DND-41 (cell line): ENCODE measurements at regions not wholly inside any gene's neighbourhood (a gene's known extent, or its start where the extent isn't known, plus 50 kb on each side); places are given as distances from the start of the nearest gene placed in this dataset.

ENCODE experiments used
- ATAC-seq: fragments of 200-7000 bp; cut with Tn5 transposase; 3 replicates; pipeline ENCODE4 v1.9.1; 2021; ENCODE audit warnings: low read depth; ENCODE audit not compliant: insufficient read depth
- DNase-seq: peaks from one replicate; pipeline ENCODE4 v3.0.0-alpha.2; 2020
- H2AFZ ChIP-seq: 2 replicates; pipeline ENCODE4 v1.6.0; 2012; ENCODE audit warnings: low read depth, low read length
- H3K27ac ChIP-seq: 2 replicates; pipeline ENCODE4 v1.5.1; 2012; ENCODE audit warnings: low read length, inconsistent platforms
- H3K27me3 ChIP-seq: fragments of 200-600 bp; sonication (generic); 2 replicates; pipeline ENCODE4 v1.6.0; 2012; ENCODE audit warnings: low read length, mild to moderate bottlenecking, inconsistent platforms; ENCODE audit not compliant: insufficient read depth, poor library complexity
- H3K36me3 ChIP-seq: 2 replicates; pipeline ENCODE4 v1.5.1; 2012; ENCODE audit warnings: low read length, inconsistent platforms; ENCODE audit not compliant: insufficient read depth
- H3K4me1 ChIP-seq: 2 replicates; pipeline ENCODE4 v1.5.1; 2012; ENCODE audit warnings: mild to moderate bottlenecking, low read length; ENCODE audit not compliant: insufficient read depth
- H3K4me2 ChIP-seq: 2 replicates; pipeline ENCODE4 v1.6.0; 2012; ENCODE audit warnings: mild to moderate bottlenecking, moderate library complexity, low read length, inconsistent platforms; ENCODE audit not compliant: insufficient read depth
- H3K4me3 ChIP-seq, 2 experiments: fragments of 200-600 bp in 1 of 2; shearing (Covaris generic) in 1 of 2; 2 replicates each; pipeline ENCODE4 v1.5.1; 2012 to 2016; ENCODE audit warnings: inconsistent platforms in 2 of 2, low read length in 2 of 2, mild to moderate bottlenecking in 2 of 2, low read depth in 1 of 2, moderate library complexity in 1 of 2
- H3K79me2 ChIP-seq: 2 replicates; pipeline ENCODE4 v1.6.0; 2012; ENCODE audit warnings: low read length, inconsistent platforms; ENCODE audit not compliant: insufficient read depth
- H3K9ac ChIP-seq: 2 replicates; pipeline ENCODE4 v1.6.0; 2012; ENCODE audit warnings: low read depth, mild to moderate bottlenecking, inconsistent platforms, low read length, moderate library complexity
- H3K9me3 ChIP-seq: 2 replicates; pipeline ENCODE4 v1.5.1; 2012; ENCODE audit warnings: low read length, moderate library complexity, mild to moderate bottlenecking, inconsistent platforms; ENCODE audit not compliant: insufficient read depth, severe bottlenecking
- H4K20me1 ChIP-seq: 2 replicates; pipeline ENCODE4 v1.6.0; 2012; ENCODE audit warnings: low read length; ENCODE audit not compliant: insufficient read depth
- EZH2 ChIP-seq: IDR thresholded peaks from 3 replicates; pipeline ENCODE4 v1.6.1; 2012; ENCODE audit warnings: borderline replicate concordance, low read depth, mild to moderate bottlenecking, moderate library complexity, low read length, inconsistent platforms; ENCODE audit not compliant: severe bottlenecking
- TF ChIP-seq, protein P1 (sequence below): IDR thresholded peaks from 2 replicates; pipeline ENCODE4 v1.5.1; 2012; ENCODE audit warnings: borderline replicate concordance, low read length, moderate library complexity, mild to moderate bottlenecking; ENCODE audit not compliant: poor library complexity, severe bottlenecking; ENCODE audit errors: extremely low read depth

- Histone ChIP-seq H2AFZ (no peak overlapping the region), H3K9ac (no peak overlapping the region), H4K20me1 (no peaks in the 10 kb centered on the region), H3K79me2 (no peaks in the 10 kb centered on the region), H3K4me3 (no peak overlapping the region), H3K4me1 (no peaks in the 10 kb centered on the region), H3K27ac (no peak overlapping the region), H3K27me3 (no peaks in the 10 kb centered on the region), H3K9me3 (no peaks in the 10 kb centered on the region), H3K36me3 (no peaks in the 10 kb centered on the region), H3K4me2 (no peak overlapping the region)
- TF ChIP-seq, protein P1, sequence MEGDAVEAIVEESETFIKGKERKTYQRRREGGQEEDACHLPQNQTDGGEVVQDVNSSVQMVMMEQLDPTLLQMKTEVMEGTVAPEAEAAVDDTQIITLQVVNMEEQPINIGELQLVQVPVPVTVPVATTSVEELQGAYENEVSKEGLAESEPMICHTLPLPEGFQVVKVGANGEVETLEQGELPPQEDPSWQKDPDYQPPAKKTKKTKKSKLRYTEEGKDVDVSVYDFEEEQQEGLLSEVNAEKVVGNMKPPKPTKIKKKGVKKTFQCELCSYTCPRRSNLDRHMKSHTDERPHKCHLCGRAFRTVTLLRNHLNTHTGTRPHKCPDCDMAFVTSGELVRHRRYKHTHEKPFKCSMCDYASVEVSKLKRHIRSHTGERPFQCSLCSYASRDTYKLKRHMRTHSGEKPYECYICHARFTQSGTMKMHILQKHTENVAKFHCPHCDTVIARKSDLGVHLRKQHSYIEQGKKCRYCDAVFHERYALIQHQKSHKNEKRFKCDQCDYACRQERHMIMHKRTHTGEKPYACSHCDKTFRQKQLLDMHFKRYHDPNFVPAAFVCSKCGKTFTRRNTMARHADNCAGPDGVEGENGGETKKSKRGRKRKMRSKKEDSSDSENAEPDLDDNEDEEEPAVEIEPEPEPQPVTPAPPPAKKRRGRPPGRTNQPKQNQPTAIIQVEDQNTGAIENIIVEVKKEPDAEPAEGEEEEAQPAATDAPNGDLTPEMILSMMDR = no peak
- TF ChIP-seq EZH2 = no peak
- ATAC-seq (no peak), DNase-seq (no peak)
These were observed 113.2 kb upstream of the STX18 start for GRCh38 chr4:4655011-4655410.

GRCh38 chr4:4651811-4652755 is 110.2 kb upstream of the STX18 start:
- Histone ChIP-seq H3K27ac (no peak overlapping the region), H3K36me3 (no peaks in the 10 kb centered on the region), H3K4me1 (no peaks in the 10 kb centered on the region), H3K9me3 (no peaks in the 10 kb centered on the region), H3K4me2 (no peak overlapping the region), H3K4me3 (no peak overlapping the region), H3K27me3 (no peaks in the 10 kb centered on the region), H3K9ac (no peak overlapping the region), H3K79me2 (no peaks in the 10 kb centered on the region), H2AFZ (no peak overlapping the region), H4K20me1 (no peaks in the 10 kb centered on the region)
- no peak for TF ChIP-seq EZH2
- TF ChIP-seq, protein P1 = no peak
- no peak for ATAC-seq
- DNase-seq = no peak

- ATAC-seq (no peak), DNase-seq (no peak)
- no peaks in the 10 kb centered on the region for H3K36me3 ChIP-seq
- no peaks in the 10 kb centered on the region for H3K27me3 ChIP-seq
- H2AFZ ChIP-seq = no peak overlapping the region
- H4K20me1 ChIP-seq = no peaks in the 10 kb centered on the region
- H3K79me2 ChIP-seq = no peaks in the 10 kb centered on the region
- H3K9ac ChIP-seq = no peak overlapping the region
- H3K9me3 ChIP-seq = no peaks in the 10 kb centered on the region
- TF ChIP-seq, protein P1 = no peak
- no peak for TF ChIP-seq EZH2
- H3K27ac ChIP-seq = no peak overlapping the region
- H3K4me3 ChIP-seq = no peak overlapping the region
- H3K4me2 ChIP-seq = no peak overlapping the region
- no peaks in the 10 kb centered on the region for H3K4me1 ChIP-seq
These were observed 105.2 kb upstream of the STX18 start for GRCh38 chr4:4647041-4647440.
